Fibroblast of skin of right quadriceps (primary cell): ENCODE measurements at regions not wholly inside any gene's neighbourhood (a gene's known extent, or its start where the extent isn't known, plus 50 kb on each side); places are given as distances from the start of the nearest gene placed in this dataset.
A peak's percentile ranks its signal among the peaks of the same experiment; 100 is the strongest.
"Not testable (repeated sequence)": the region's sequence is repeated elsewhere in the genome, so short reads cannot be mapped to it uniquely, and the experiment has no call there.

Experiments used
- DNase-seq: peaks from one replicate; pipeline ENCODE4 v3.0.0-alpha.2; 2013

DNA sequence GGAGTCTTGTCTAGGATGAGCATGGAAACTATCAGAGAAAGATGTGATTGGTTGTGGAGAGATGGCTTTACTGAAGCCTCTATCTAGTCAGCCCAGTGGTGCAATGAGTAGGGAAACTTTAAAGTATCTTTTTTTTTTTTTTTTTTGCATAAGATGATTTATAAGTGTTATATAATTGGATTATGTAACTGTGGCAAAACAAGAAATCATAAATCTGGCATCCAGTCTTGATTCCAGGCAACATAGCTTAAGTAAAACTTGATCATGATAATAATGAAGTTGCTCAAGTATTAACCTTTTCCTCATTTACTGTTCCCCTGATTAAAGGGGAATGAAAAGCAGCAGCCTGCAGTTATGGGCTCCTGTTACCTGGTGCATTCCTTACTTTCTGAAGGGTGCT, 538.0 kb upstream of the ATP2B1 start:
- no peak for DNase-seq

DNA sequence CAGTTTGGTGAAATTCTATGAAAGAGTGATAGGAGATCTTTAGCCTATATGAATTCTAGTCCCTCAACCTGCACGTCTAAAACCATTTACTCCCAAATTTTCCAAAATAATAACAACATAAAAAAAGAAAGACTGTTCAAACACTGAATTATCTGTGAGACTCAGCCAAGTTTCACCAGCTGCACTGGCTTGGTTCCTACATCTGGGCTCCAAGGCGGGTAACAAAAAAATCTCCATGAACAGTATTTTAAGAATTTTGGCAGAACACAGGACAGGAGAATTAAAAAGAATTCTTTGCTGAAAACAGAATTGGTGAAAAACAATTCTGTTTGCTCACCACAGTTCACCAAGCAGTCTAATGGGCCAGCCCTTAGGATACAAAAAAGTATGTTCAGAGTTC, 536.8 kb upstream of the ATP2B1 start:
- DNase-seq = no peak

DNA sequence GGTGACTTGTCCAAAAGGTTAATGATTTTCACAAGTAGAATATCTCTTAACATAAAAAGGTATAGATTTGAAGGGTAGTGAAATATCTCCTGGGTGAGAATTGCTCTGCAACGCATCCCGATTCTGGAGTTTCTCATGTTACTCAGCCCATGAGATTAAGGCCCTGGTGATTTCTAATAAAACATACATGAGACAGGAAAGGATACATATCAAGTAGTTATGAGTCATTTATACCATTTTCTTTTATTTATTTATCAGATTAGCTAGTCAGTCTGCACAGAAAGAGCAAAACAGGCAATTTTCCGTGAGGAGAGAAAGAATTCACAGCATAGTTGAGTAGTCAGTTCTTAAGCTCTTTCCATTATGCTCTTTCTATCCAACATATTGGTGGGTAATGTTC, 535.6 kb upstream of the ATP2B1 start:
- no peak for DNase-seq

DNA sequence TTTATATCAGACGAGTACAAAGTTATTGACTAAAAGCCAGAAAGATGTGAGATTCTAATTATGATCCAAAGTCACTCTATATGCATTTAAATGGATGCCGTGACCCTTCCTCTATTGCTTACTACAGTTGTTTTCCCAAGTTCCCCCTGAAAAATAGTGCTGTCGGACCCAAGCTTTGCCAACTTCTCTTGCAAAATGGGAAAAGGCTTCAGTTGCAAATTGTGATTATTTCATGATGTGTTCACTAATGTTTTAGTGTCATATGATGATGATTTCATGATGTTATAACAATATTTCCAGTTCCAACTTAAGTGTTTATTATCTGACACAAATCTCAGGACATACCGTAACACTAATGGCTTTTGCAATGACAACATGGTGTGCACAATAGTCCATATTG, 534.6 kb upstream of the ATP2B1 start:
- DNase-seq = no peak

DNA sequence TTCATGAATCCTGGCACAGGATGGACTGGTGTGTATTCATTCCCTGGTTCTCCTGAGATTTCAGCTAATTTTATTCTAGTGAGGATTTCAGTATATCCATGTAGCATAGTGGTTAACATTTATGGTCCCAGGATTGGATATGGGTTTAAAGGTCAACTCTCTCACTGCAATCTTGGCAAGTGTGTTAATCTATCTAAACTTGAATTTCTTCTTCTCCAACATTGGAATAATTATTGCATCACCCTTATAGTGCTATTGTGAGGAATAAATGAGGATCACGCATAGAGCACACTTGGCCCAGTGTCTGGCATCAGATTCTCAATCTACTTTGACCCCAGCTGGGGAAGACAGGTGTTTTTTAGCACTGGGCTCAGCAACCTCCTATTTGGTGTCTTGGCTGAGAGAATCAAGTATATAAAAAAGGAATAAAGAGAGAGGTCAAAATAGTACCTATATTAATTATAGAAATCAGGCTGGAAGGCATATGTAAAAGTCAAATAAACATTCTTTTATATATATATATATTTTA, 531.2 kb upstream of the ATP2B1 start:
- DNase-seq = no peak

DNA sequence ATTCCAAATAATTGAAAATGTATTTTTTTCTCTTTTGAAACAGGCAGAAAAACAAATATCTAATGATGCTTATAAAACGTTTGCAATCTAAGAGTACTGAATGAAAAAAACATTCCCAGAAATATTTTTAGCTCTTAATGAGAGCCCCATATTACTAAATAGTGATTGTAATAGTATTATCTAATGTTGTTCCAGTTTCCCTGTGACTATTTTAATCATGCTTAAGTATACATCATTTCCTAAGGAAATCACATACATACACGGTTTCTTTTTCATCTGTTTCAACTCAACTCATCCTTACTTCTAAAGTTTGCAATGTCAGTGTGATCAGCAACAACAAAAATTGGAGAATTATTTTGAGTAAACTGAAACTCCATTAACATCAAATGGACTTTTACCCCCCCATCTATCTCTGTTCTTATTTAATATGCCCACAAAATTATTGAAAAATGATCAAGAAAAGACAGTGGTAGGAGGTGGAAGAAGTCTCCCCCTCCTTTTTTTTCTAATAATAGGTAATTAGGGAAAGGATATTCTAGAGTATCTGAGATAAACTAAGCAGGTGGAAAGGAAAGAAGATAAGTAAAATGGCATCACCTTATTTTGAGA, 530.1 kb upstream of the ATP2B1 start:
- no peak for DNase-seq

DNA sequence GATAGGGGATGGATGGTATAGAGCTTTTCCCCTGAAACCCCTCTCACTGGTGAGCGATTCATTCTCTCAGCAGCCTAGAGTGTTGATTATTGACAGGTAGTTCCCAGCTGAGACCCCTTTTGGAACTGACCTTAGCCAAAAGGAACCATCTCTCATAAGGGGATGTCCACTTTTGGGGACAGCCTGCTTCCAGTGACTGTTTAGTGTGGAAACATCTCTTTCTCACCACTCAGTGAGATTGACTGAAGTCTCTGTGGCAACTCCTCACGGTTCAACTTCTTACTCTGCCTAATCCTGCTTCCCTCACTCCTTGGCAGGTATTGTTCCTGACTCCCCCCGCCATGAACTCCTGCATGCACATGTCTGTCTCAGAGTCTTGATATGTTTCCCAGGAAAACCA, 529.2 kb upstream of the ATP2B1 start:
- no peak for DNase-seq

DNA sequence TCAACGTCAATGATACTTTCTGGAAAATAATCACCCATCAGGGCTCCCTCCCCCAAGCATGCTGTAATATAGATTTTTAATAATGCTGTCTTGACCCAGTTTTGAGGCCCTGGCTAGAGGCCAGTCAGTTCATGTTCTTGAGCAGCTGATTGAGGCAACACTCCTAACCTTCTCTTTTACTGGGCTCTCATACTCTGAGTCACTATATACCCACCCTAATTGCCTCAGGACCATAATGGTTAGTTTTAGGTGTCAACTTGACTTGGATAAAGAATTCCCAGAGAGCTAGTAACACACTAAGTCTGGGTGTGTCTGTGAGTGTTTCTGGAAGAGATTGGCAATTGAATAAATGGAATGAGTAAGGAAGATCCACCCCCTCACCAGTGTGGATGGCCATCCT, 527.0 kb upstream of the ATP2B1 start:
- DNase-seq = no peak

DNA sequence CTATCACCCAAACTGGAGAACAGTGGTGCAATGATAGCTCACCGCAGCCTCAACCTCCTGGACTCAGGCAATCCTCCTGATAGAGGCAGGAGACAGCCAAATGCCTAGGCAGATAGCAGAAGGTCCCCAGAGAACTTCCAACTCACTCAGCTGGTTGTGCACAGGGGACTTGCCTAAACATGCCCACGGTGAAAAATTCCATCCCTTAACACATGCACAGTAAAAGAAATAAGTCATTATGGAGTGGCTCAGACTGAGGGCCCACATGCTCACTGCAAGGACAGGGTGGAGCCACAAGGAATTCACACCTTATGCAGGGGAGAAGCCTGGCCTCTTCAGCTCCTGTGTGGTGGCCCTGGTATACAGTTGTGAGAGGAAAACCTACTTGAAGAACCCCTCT, 525.8 kb upstream of the ATP2B1 start:
- no peak for DNase-seq

DNA sequence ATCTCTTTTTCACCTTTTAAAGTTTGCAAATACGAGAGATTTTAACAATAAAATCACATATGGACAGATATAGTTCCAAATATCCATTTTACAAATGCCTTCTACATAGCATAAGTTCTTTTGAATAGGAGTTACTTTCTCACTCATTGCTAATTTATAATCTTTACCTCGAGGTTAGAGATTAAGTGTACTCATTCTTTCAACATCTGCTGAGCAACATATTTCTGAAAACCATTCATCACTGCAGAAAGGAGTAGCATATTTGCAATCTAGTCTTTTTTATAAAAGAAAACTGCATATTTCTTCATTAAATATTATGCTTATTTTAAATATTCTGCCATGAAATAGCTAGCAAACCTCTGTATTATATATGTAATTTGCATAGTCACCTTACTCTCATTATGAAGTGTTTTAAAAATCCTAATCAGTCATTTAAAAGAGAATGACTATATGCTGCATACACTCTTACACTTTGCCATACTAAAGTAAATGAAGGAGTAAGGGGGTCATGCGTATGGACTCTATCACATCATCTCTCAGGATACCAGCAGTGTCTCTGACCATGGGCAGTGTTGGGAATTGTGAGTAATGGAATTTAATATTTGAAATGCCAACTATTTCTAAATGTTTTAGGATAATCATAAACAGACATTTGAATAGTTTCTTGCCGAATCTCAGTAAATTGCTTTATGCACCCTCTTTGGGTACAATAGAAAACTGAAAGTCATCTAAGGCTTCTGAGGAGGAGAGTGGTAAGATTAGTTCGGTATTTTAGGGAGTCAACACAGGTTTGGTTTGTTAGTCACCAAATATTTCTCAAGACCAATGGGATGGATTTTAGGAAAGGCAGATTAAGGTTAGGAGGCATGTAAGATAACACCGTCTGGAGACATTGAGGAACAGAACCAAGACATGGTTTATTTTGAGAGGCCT, 524.8 kb upstream of the ATP2B1 start:
- no peak for DNase-seq

DNA sequence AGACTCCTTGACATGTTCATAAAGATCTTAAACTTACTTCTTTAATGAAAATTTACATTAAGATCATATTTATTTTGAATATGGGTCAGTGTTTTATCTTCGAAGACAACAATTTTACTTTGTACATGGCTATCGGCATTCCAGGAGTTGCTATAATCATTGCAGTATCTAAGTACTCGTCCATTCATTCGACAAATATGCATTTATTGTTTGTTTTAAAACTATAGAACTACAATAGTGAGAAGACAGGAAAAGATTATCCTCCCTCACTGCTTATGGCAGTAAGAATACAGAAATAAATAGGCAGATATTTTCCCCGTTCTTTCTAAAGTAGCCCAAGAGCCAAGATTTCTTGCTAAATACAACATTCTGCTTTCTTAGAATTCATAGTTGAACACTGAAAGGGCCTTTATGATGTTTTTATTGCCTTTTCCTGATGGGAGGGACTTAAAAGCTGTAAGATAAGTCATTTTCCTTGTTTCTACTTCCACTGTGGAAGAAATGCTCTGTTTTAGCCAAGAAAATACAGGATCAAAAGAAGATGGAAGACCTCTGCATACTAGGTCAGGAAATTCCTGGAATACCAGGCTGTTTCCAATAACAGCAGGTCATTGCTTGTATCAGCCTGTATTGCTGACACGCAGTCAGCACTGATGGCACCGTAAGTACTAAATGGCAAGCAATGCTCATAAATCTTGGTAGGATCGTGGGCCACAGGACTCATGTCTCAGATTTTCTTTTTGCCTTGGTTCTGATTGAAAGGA, 521.0 kb upstream of the ATP2B1 start:
- DNase-seq = peak; percentile 29

DNA sequence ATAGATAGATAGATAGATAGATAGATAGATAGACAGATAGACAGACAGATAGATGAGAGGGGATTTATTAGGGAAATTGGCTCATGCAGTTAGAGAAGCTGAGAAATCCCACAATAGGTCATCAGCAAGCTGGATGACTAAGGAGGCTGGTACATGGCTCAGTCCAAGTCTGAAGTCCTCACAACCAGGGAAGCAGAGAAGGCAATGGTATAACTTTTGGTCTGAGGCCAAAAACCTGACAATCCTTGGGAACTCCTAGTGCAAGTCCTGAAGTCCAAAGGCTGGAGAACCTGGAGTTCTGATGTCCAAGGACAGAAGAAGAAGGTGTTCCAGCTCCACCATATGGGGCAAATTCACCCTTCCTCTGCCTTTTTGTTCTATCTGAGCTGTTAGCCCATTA, 517.6 kb upstream of the ATP2B1 start:
- DNase-seq = no peak

DNA sequence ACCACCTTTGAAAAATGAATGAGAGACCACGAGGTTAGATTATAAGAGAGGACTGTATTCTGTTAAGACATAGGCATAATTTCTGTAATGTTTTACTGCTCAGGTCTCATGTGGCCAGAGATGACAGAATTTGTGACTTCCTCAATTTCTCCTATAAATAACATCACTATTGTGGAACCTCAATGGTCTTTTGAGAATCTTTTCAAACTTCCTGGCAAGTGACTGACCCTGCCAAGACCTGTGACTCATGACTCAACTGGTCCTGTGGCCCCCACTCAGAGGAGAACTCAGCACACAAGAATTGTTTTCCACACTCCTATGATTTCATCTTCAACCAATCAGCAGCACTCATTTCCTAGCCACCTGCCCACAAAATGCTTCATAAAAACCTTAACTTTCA, 508.2 kb upstream of the ATP2B1 start:
- peak; percentile 20 for DNase-seq

DNA sequence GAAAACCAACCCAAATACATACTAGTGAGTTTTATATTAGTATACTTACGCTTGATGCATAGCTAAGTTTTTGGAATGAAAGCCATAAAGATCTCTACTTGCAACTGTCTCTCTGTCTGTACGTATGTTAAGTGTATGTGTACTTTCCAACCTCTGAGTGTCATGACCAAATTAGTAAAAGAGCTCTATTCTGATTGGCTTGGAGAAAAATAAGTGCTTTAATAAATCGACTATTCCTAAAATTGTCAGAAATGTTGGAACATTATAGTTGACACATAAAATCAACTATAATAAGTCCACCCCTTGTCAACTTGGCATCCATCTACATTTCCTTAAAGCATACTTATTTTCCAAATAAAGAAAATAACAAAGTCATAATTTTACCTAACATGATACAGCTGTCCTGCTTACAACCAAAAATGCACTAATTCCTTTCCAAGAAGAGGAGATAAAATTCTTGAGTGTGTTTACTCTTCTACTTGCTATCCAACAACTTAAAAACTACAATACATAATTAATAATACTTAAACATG, 507.4 kb upstream of the ATP2B1 start:
- no peak for DNase-seq

DNA sequence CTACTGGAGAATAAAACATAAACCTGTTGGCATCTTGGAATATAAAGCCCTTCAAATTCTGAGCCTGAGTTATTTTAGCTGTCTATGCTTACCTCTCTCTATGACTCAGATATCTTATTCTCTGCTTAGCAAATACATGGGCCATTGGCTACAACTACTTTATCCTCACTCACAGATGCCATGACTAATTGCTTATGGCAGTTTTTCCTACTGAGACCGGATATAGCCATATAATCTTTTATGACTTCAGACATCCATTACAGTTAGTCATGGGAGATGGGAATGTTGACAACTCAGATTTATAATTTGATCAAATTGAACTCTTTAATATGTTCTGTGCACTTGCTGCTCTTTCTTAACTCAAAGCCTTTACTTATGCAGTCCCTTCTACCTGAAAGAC, 502.4 kb upstream of the ATP2B1 start:
- DNase-seq = peak; percentile 82

DNA sequence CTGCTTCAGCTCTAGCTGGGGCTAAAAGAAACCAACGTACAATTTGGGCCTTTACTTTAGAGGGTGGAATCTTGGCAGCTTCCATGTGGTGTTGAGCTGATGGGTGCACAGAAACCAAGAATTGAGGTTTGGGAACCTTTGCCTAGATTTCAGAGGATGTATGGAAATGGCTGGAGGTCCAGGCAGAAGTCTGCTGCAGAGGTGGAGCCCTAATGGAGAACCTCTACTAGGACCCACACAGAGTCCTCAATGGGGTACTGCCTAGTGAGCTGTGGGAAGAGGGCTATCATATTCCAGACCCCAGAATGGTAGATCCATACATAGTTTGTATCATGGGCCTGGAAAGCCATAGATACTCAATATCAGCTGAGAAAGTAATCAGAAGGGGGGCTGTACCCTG, 500.4 kb upstream of the ATP2B1 start:
- no peak for DNase-seq

DNA sequence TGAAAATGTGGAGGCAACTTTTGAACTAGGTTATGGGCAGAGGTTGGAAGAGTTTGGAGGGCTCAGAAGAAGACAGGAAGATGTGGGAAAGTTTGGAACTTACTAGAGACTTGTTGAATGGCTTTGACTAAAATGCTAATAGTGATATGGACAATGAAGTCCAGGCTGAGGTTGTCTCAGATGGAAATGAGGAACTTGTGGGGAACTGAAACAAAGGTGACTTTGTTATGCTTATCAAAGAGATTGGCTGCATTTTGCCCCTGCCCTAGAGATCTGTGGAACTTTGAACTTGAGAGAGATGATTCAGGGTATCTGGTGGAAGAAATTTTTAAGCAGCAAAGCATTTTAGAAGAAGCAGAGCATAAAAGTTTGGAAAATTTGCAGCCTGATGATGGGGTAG, 499.7 kb upstream of the ATP2B1 start:
- not testable (repeated sequence) for DNase-seq

DNA sequence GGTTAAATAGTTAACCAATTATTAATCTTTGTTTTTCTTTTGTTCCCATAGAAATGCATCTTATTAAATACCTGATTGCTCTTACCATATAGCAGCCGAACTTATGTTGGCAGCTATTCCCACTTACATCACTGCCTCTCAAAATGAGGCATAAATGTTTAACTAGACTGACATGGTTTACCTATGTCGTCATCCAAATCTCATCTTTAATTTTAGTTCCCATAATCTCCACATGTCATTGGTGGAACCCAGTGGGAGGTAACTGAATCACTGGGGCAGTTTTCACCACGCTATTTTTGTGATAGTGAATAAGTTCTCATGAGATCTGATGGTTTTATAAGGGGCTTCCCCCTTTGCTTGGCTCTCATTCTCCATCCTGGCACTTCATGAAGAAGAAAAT, 499.2 kb upstream of the ATP2B1 start:
- DNase-seq = peak; percentile 5

DNA sequence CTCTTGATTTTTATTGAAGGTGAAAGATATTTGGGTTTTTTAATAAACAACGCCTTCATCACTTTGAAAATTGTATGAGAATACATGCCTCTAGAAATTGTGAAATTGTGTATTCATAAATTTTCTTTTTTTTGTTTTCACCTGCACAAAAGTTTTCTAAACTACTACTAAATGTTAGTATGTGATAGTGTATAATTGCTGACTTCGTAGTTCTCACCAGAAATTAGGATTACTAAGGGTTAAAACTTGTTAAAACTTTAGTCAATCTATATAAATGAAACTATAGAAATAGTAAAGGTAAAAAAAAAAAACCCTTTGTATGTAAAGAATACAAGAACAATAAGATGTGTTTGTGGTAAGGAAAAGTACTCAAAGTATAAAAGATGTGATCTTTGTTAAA, 496.5 kb upstream of the ATP2B1 start:
- no peak for DNase-seq

DNA sequence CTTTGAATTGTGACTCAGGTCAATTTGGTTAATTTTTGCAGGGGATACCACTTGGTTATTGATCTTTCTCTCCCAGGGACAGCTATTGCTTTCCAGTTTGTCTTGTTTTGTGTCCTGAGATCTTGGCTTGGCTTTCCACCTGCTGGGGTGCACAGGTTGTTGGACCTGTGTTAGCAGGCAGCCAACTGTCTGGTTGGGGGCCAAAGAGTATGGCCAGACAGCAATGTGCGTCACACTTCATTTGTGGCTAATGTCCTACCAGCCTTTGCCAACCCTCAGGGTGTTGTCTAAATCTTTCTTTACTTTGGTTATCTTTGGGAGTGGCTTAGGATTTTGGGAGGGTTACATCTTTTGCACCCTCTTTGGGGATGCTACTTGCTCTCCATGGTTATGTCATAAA, 494.9 kb upstream of the ATP2B1 start:
- no peak for DNase-seq

DNA sequence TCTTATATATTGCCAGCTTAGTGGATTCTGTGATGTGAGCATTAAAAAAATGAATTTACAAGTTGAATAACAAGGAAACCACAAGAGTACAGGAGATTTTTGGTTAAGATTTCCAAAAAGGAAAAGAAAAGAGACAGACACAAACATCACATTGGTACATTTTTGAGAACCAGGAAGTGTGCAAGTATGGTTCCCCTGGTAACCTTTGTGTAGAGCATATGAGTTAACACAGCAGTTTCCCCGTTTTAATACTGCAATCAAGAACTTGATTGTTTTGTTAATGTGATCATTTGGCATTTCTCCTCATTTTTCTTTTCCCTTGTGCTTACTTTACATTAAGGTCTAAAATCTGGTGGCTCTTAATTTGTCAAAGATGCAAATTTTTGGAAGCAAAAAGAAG, 490.4 kb upstream of the ATP2B1 start:
- DNase-seq = no peak

DNA sequence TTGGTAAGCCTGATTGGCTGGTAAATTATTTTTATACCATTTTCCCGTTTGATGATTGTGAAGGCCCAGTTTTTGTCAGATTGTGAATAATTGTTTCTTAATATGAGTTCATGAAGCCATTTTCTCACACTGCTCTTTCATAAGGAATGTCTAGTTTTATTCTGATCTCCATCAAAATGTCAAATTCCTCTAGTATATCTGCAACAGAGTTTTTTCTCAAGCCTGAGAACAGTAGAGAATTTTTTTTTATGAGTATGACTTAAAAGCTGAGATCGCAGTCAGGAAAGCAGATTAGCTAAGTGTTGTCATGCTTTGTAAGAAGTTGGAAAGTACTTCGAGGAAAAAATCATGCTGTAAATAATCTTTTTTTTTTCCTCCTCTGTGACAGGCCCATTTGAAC, 484.9 kb upstream of the ATP2B1 start:
- no peak for DNase-seq

DNA sequence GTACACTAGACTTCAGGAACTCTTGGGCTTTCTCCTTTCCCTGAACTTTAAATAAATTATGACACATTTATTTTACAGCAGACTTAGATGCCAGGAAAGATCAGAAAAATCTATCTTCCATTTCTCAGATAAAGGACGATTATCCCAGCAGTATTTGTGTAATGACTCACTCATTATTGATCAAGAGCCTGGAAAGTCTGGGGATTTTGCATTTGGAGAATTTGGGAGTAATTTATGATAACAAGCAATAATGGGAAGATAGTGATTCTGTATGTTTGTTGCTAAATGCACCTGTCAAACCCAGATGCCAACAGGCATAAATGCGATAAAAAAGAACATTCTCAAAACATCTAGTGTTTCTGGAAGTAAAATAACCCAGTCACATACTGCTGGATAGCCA, 480.2 kb upstream of the ATP2B1 start:
- no peak for DNase-seq
